DOHH2 (cell line): ENCODE measurements at regions not wholly inside any gene's neighbourhood (a gene's known extent, or its start where the extent isn't known, plus 50 kb on each side); places are given as distances from the start of the nearest gene placed in this dataset.

Experiments
- H3F3A ChIP-seq: fragments of 200-600 bp; sonication (generic), shearing (Covaris generic); 2 replicates; pipeline ENCODE4 v1.6.0; 2016; ENCODE audit warnings: antibody characterized with exemption, mild to moderate bottlenecking; ENCODE audit not compliant: control insufficient read depth, insufficient read depth
- H3K27ac ChIP-seq: fragments of 200-600 bp; sonication (generic); 2 replicates; pipeline ENCODE4 v1.5.1; 2014; ENCODE audit warnings: low read depth, mild to moderate bottlenecking, low read length, moderate library complexity
- H3K27me3 ChIP-seq: fragments of 200-600 bp; sonication (generic); 2 replicates; pipeline ENCODE4 v1.6.1; 2014; ENCODE audit warnings: mild to moderate bottlenecking, low read length, mixed read lengths; ENCODE audit not compliant: control insufficient read depth
- H3K36me3 ChIP-seq: fragments of 200-600 bp; sonication (generic); 2 replicates; pipeline ENCODE4 v1.6.1; 2014; ENCODE audit warnings: mild to moderate bottlenecking, low read length, moderate library complexity, mixed read lengths; ENCODE audit not compliant: control insufficient read depth
- H3K4me1 ChIP-seq: fragments of 200-600 bp; sonication (generic); 2 replicates; pipeline ENCODE4 v1.6.1; 2014; ENCODE audit warnings: mild to moderate bottlenecking, low read length, mixed read lengths; ENCODE audit not compliant: control insufficient read depth
- H3K4me2 ChIP-seq: fragments of 200-600 bp; sonication (generic); 2 replicates; pipeline ENCODE4 v1.6.0; 2014; ENCODE audit warnings: mild to moderate bottlenecking, low read length, moderate library complexity
- H3K4me3 ChIP-seq: fragments of 200-600 bp; sonication (generic); 2 replicates; pipeline ENCODE4 v1.5.1; 2014; ENCODE audit warnings: mild to moderate bottlenecking, low read length, mixed read lengths
- H3K79me2 ChIP-seq: fragments of 200-600 bp; sonication (generic); 2 replicates; pipeline ENCODE4 v1.6.1; 2014; ENCODE audit warnings: mild to moderate bottlenecking, low read length, mixed read lengths; ENCODE audit not compliant: control insufficient read depth
- H3K9me2 ChIP-seq: fragments of 200-600 bp; sonication (generic); replicated peaks from 2 replicates; pipeline ENCODE4 v1.6.1; 2014; ENCODE audit warnings: mild to moderate bottlenecking, low read length, mixed read lengths; ENCODE audit not compliant: control insufficient read depth
- H3K9me3 ChIP-seq: fragments of 200-600 bp; sonication (generic); 2 replicates; pipeline ENCODE4 v1.6.1; 2014; ENCODE audit warnings: antibody characterized with exemption, low read length, mixed read lengths; ENCODE audit not compliant: control insufficient read depth, insufficient read depth
- H4K20me1 ChIP-seq: fragments of 200-600 bp; sonication (generic); 2 replicates; pipeline ENCODE4 v1.6.0; 2014; ENCODE audit warnings: low read depth, mild to moderate bottlenecking, antibody characterized with exemption, low read length, moderate library complexity; ENCODE audit not compliant: control insufficient read depth, insufficient read depth
- EZH2phosphoT487 ChIP-seq: fragments of 200-600 bp; sonication (generic); IDR thresholded peaks from 2 replicates; pipeline ENCODE4 v1.6.1; 2017; ENCODE audit warnings: borderline replicate concordance, mild to moderate bottlenecking, antibody characterized with exemption, low read length, moderate library complexity, mixed read lengths
- TF ChIP-seq, protein P1 (sequence below): fragments of 200-600 bp; sonication (generic); IDR thresholded peaks from one replicate; pipeline ENCODE4 v1.5.1; 2014; ENCODE audit warnings: antibody characterized with exemption, mild to moderate bottlenecking, low read depth, low read length; ENCODE audit not compliant: poor library complexity, severe bottlenecking

DNA sequence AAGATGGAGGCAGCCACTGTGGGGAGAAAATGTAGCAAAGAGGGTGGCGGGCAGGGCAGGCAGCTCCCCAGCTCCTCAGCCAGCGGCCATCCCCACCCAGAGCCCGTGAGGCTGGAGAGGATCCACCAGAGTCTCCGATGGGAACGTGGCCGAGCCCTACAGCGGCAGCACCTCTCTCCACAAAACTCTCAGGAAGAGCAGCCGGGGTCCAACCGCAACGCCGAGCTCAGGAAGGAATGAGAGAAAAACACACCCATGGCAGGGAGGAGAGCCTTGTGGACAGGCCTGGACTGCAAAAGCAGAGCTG lies 54.0 kb upstream of the ADGRA1 start:
- Histone ChIP-seq H3K9me3 (peaks cover 6% of the 10 kb centered on the region; the same call in 1 of the 2 replicates), H3K27me3 (no peaks in the 10 kb centered on the region), H3F3A (no peaks in the 10 kb centered on the region), H4K20me1 (no peaks in the 10 kb centered on the region), H3K4me3 (no peak overlapping the region), H3K27ac (no peak overlapping the region), H3K4me1 (no peaks in the 10 kb centered on the region), H3K36me3 (no peaks in the 10 kb centered on the region), H3K79me2 (no peaks in the 10 kb centered on the region), H3K4me2 (no peak overlapping the region), H3K9me2 (no peaks in the 10 kb centered on the region)
- TF ChIP-seq, protein P1, sequence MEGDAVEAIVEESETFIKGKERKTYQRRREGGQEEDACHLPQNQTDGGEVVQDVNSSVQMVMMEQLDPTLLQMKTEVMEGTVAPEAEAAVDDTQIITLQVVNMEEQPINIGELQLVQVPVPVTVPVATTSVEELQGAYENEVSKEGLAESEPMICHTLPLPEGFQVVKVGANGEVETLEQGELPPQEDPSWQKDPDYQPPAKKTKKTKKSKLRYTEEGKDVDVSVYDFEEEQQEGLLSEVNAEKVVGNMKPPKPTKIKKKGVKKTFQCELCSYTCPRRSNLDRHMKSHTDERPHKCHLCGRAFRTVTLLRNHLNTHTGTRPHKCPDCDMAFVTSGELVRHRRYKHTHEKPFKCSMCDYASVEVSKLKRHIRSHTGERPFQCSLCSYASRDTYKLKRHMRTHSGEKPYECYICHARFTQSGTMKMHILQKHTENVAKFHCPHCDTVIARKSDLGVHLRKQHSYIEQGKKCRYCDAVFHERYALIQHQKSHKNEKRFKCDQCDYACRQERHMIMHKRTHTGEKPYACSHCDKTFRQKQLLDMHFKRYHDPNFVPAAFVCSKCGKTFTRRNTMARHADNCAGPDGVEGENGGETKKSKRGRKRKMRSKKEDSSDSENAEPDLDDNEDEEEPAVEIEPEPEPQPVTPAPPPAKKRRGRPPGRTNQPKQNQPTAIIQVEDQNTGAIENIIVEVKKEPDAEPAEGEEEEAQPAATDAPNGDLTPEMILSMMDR: no peak
- TF ChIP-seq EZH2phosphoT487: no peak

DNA sequence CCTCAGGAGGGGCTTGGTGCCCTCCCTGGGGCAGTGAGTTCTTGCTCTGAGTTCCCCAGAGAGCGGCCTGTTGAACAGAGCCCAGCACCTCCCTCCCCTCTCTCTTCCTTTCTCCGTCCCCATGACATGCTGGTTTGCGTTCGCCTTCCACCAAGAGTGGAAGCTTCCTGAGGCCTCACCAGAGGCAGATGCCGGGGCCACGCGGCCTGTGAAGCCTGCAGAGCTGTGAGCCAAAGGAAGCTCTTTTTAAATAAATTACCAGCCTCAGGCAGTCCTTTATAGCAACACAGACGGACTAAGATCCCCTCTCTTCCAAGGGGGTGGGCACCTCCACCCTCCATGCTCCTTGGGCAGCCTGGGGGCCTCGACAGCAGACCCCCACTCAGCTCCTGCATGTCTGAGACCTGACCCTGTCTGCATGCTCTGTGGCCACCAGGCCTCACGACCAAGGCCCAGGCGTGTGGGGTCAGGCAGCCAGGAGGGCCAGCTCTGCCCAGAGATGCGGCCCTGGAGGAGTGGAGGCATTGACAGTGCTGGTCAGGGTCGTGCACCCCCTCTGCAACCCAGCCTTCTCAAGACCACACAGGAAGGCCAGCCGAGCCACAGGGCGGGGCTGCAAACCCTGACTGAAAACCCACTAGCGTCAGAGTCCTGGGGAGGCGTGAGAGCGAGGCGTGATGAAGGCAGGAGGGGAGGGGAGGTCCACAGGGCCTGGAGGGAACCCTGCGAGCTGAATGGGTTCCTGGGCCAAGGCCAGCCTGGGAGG lies 54.6 kb upstream of the ADGRA1 start:
- Histone ChIP-seq H3K4me2 (no peak overlapping the region), H3K4me3 (no peak overlapping the region), H3F3A (no peaks in the 10 kb centered on the region), H3K9me2 (no peaks in the 10 kb centered on the region), H3K4me1 (no peaks in the 10 kb centered on the region), H3K36me3 (no peaks in the 10 kb centered on the region), H3K79me2 (no peaks in the 10 kb centered on the region), H3K27ac (no peak overlapping the region), H3K27me3 (no peaks in the 10 kb centered on the region), H4K20me1 (no peaks in the 10 kb centered on the region), H3K9me3 (peaks cover 6% of the 10 kb centered on the region; the same call in 1 of the 2 replicates)
- no peak for TF ChIP-seq EZH2phosphoT487
- TF ChIP-seq, protein P1: no peak

DNA sequence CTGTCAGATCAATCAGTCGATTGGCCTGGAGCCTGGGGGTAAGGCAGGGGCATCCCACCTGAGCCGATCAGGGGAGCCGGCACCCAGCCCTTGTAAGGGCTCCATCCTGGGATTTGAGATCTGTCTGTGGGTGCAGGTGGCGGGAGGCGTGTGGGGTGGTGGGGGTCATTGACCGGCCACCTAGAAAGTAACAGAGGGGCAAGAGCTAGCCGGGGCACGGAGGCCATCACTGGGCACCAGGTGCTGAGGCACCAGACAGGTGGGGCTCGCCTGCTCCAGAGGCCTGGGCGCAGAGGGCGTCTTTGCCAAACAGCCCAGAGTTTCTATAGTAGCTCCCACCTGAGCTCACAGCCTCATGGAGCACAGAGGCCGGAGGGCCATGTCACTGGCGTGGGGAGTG lies 55.5 kb upstream of the ADGRA1 start:
- no peak overlapping the region for H3K4me3 ChIP-seq
- no peak overlapping the region for H3K4me2 ChIP-seq
- H3K27me3 ChIP-seq: no peaks in the 10 kb centered on the region
- H3K79me2 ChIP-seq: no peaks in the 10 kb centered on the region
- no peaks in the 10 kb centered on the region for H4K20me1 ChIP-seq
- no peak for TF ChIP-seq EZH2phosphoT487
- TF ChIP-seq, protein P1: no peak
- H3K36me3 ChIP-seq: no peaks in the 10 kb centered on the region
- no peaks in the 10 kb centered on the region for H3F3A ChIP-seq
- H3K9me2 ChIP-seq: no peaks in the 10 kb centered on the region
- peaks cover 6% of the 10 kb centered on the region; the same call in 1 of the 2 replicates for H3K9me3 ChIP-seq
- no peak overlapping the region for H3K27ac ChIP-seq
- H3K4me1 ChIP-seq: no peaks in the 10 kb centered on the region
